Naive B cell (primary cell): ENCODE measurements at regions not wholly inside any gene's neighbourhood (a gene's known extent, or its start where the extent isn't known, plus 50 kb on each side); places are given as distances from the start of the nearest gene placed in this dataset.

Experiments
- ATAC-seq, 2 donors: fragments of 150-1000 bp; cut with Tn5 transposase; 2 replicates each; pipeline ENCODE4 v1.10.0; 2021; ENCODE audit warnings: low read depth in 2 of 2, mild to moderate bottlenecking in 2 of 2, moderate library complexity in 2 of 2
- DNase-seq: peaks from one replicate; pipeline ENCODE4 v3.0.0; 2022
- H3K27ac Mint-ChIP-seq, 6 donors: one replicate each; pipeline ENCODE4 v1.8.0; 2020 to 2022; ENCODE audit warnings: mild to moderate bottlenecking in 6 of 6, mixed read lengths in 6 of 6, moderate library complexity in 5 of 6, inconsistent platforms in 2 of 6
- H3K27me3 Mint-ChIP-seq, 3 donors: one replicate each; pipeline ENCODE4 v1.8.0; 2021 to 2022; ENCODE audit warnings: mixed read lengths in 3 of 3, mild to moderate bottlenecking in 1 of 3
- H3K36me3 Mint-ChIP-seq, 2 donors: one replicate each; pipeline ENCODE4 v1.8.0; 2020 to 2022; ENCODE audit warnings: mixed read lengths in 2 of 2, inconsistent platforms in 1 of 2, mild to moderate bottlenecking in 1 of 2
- H3K4me1 Mint-ChIP-seq, 3 donors: one replicate each; pipeline ENCODE4 v1.8.0; 2020 to 2022; ENCODE audit warnings: mixed read lengths in 3 of 3, inconsistent platforms in 1 of 3, mild to moderate bottlenecking in 1 of 3, moderate library complexity in 1 of 3
- H3K4me3 Mint-ChIP-seq, 8 donors: one replicate each; pipeline ENCODE4 v1.8.0; 2020 to 2022; ENCODE audit warnings: mild to moderate bottlenecking in 8 of 8, mixed read lengths in 8 of 8, moderate library complexity in 8 of 8, inconsistent platforms in 2 of 8
- H3K9me3 Mint-ChIP-seq, 7 donors: one replicate each; pipeline ENCODE4 v1.8.0; 2020 to 2022; ENCODE audit warnings: mixed read lengths in 7 of 7, mild to moderate bottlenecking in 5 of 7, inconsistent platforms in 2 of 7, moderate library complexity in 1 of 7

- H3K27ac Mint-ChIP-seq = no peak overlapping the region
- H3K4me1 Mint-ChIP-seq = no peaks in the 10 kb centered on the region
- DNase-seq (no peak), ATAC-seq (no peak)
- H3K4me3 Mint-ChIP-seq = no peak overlapping the region
- H3K36me3 Mint-ChIP-seq = no peaks in the 10 kb centered on the region
- peaks cover 10 to 32% (median 22%) of the 10 kb centered on the region in 3 donors for H3K27me3 Mint-ChIP-seq
- peaks cover 0 to 3% (median 0%) of the 10 kb centered on the region in 7 donors for H3K9me3 Mint-ChIP-seq
Observed at GRCh38 chr17:6346156-6346786, 88.7 kb downstream of the AIPL1 start.

- no peaks in the 10 kb centered on the region for H3K4me1 Mint-ChIP-seq
- no peak overlapping the region for H3K4me3 Mint-ChIP-seq
- H3K27ac Mint-ChIP-seq = no peak overlapping the region
- DNase-seq = no peak
- peaks cover 0 to 3% (median 0%) of the 10 kb centered on the region in 7 donors for H3K9me3 Mint-ChIP-seq
- peaks cover 5 to 26% (median 13%) of the 10 kb centered on the region in 3 donors for H3K27me3 Mint-ChIP-seq
- ATAC-seq = no peak
- H3K36me3 Mint-ChIP-seq = no peaks in the 10 kb centered on the region
Observed at GRCh38 chr17:6343736-6344135, 91.2 kb downstream of the AIPL1 start.

- no peaks in the 10 kb centered on the region for H3K4me1 Mint-ChIP-seq
- H3K4me3 Mint-ChIP-seq = no peak overlapping the region
- peaks cover 7 to 23% (median 16%) of the 10 kb centered on the region in 3 donors for H3K27me3 Mint-ChIP-seq
- H3K36me3 Mint-ChIP-seq = no peaks in the 10 kb centered on the region
- ATAC-seq (no peak), DNase-seq (no peak)
- no peak overlapping the region for H3K27ac Mint-ChIP-seq
- H3K9me3 Mint-ChIP-seq = peaks cover 0 to 3% (median 0%) of the 10 kb centered on the region in 7 donors
Observed at GRCh38 chr17:6343191-6343590, 91.7 kb downstream of the AIPL1 start.

- H3K4me1 Mint-ChIP-seq = no peaks in the 10 kb centered on the region
- H3K4me3 Mint-ChIP-seq = no peak overlapping the region
- H3K27ac Mint-ChIP-seq = no peak overlapping the region
- peaks cover 11 to 16% (median 15%) of the 10 kb centered on the region in 3 donors for H3K27me3 Mint-ChIP-seq
- ATAC-seq (no peak), DNase-seq (no peak)
- peaks cover 0 to 3% (median 0%) of the 10 kb centered on the region in 7 donors for H3K9me3 Mint-ChIP-seq
- H3K36me3 Mint-ChIP-seq = no peaks in the 10 kb centered on the region
Observed at GRCh38 chr17:6340708-6341107, 94.2 kb downstream of the AIPL1 start.

GRCh38 chr17:6334386-6334785 lies 100.5 kb downstream of the AIPL1 start:
- no peak for DNase-seq
- Mint-ChIP-seq H3K4me3 (no peak overlapping the region), H3K27ac (no peak overlapping the region), H3K36me3 (no peaks in the 10 kb centered on the region), H3K27me3 (peaks cover 21 to 28% (median 24%) of the 10 kb centered on the region in 3 donors), H3K9me3 (peaks cover 0 to 4% (median 0%) of the 10 kb centered on the region in 7 donors), H3K4me1 (no peaks in the 10 kb centered on the region)
- no peak for ATAC-seq

GRCh38 chr17:6330936-6331335 lies 104.0 kb downstream of the AIPL1 start:
- H3K4me3 Mint-ChIP-seq = no peak overlapping the region
- peaks cover 29 to 43% (median 31%) of the 10 kb centered on the region in 3 donors for H3K27me3 Mint-ChIP-seq

GRCh38 chr17:6328279-6328678 lies 106.6 kb downstream of the AIPL1 start:
- ATAC-seq (no peak), DNase-seq (no peak)
- Mint-ChIP-seq H3K36me3 (no peaks in the 10 kb centered on the region), H3K9me3 (peaks cover 0 to 8% (median 1%) of the 10 kb centered on the region in 7 donors), H3K4me1 (no peaks in the 10 kb centered on the region), H3K27ac (peak overlapping the region in 1 of 6 donors; percentile 12), H3K27me3 (peaks cover 27 to 38% (median 30%) of the 10 kb centered on the region in 3 donors), H3K4me3 (no peak overlapping the region)

More at GRCh38 chr17:6330936-6331335, 104.0 kb downstream of the AIPL1 start:
- Mint-ChIP-seq H3K4me1 (no peaks in the 10 kb centered on the region), H3K9me3 (peaks cover 0 to 8% (median 3%) of the 10 kb centered on the region in 7 donors), H3K27ac (no peak overlapping the region), H3K36me3 (no peaks in the 10 kb centered on the region)
- ATAC-seq = no peak
- no peak for DNase-seq

- ATAC-seq (no peak), DNase-seq (no peak)
- Mint-ChIP-seq H3K36me3 (no peaks in the 10 kb centered on the region), H3K9me3 (peaks cover 0 to 8% (median 1%) of the 10 kb centered on the region in 7 donors), H3K27ac (no peak overlapping the region), H3K27me3 (peaks cover 27 to 38% (median 30%) of the 10 kb centered on the region in 3 donors), H3K4me3 (no peak overlapping the region), H3K4me1 (no peaks in the 10 kb centered on the region)
Observed at GRCh38 chr17:6327007-6327406, 107.9 kb downstream of the AIPL1 start.

- Mint-ChIP-seq H3K27ac (no peak overlapping the region), H3K36me3 (no peaks in the 10 kb centered on the region), H3K4me3 (no peak overlapping the region), H3K4me1 (no peaks in the 10 kb centered on the region), H3K27me3 (peaks cover 27 to 38% (median 33%) of the 10 kb centered on the region in 3 donors), H3K9me3 (peaks cover 0 to 8% (median 1%) of the 10 kb centered on the region in 7 donors)
- no peak for DNase-seq
- no peak for ATAC-seq
Observed at GRCh38 chr17:6326483-6326882, 108.4 kb downstream of the AIPL1 start.

- H3K4me3 Mint-ChIP-seq = no peak overlapping the region
- H3K4me1 Mint-ChIP-seq = no peaks in the 10 kb centered on the region
- H3K27me3 Mint-ChIP-seq = peaks cover 33 to 39% (median 38%) of the 10 kb centered on the region in 3 donors
- no peak overlapping the region for H3K27ac Mint-ChIP-seq
- DNase-seq (no peak), ATAC-seq (no peak)
- H3K36me3 Mint-ChIP-seq = no peaks in the 10 kb centered on the region
- peaks cover 0 to 10% (median 3%) of the 10 kb centered on the region in 7 donors for H3K9me3 Mint-ChIP-seq
Observed at GRCh38 chr17:6325741-6326140, 109.2 kb downstream of the AIPL1 start.

GRCh38 chr17:6325051-6325450 lies 109.9 kb downstream of the AIPL1 start:
- Mint-ChIP-seq H3K27ac (no peak overlapping the region), H3K36me3 (no peaks in the 10 kb centered on the region), H3K4me3 (no peak overlapping the region), H3K27me3 (peaks cover 28 to 34% (median 31%) of the 10 kb centered on the region in 3 donors), H3K9me3 (peaks cover 0 to 12% (median 5%) of the 10 kb centered on the region in 7 donors), H3K4me1 (no peaks in the 10 kb centered on the region)
- ATAC-seq (no peak), DNase-seq (no peak)

- H3K27me3 Mint-ChIP-seq = peaks cover 21 to 27% (median 25%) of the 10 kb centered on the region in 3 donors
- no peak for ATAC-seq
- DNase-seq = no peak
- H3K4me3 Mint-ChIP-seq = no peak overlapping the region
- peaks cover 0 to 12% (median 5%) of the 10 kb centered on the region in 7 donors for H3K9me3 Mint-ChIP-seq
- no peak overlapping the region for H3K27ac Mint-ChIP-seq
- no peaks in the 10 kb centered on the region for H3K36me3 Mint-ChIP-seq
- H3K4me1 Mint-ChIP-seq = no peaks in the 10 kb centered on the region
Observed at GRCh38 chr17:6323626-6324356, 111.1 kb downstream of the AIPL1 start.

- Mint-ChIP-seq H3K4me3 (no peak overlapping the region), H3K27ac (no peak overlapping the region), H3K9me3 (peaks cover 0 to 7% (median 3%) of the 10 kb centered on the region in 7 donors), H3K36me3 (no peaks in the 10 kb centered on the region), H3K27me3 (peaks cover 8 to 25% (median 15%) of the 10 kb centered on the region in 3 donors), H3K4me1 (no peaks in the 10 kb centered on the region)
- ATAC-seq = no peak
- DNase-seq = no peak
Observed at GRCh38 chr17:6322316-6322715, 112.6 kb downstream of the AIPL1 start.

- DNase-seq = no peak
- Mint-ChIP-seq H3K27ac (no peak overlapping the region), H3K4me3 (no peak overlapping the region), H3K4me1 (no peaks in the 10 kb centered on the region), H3K27me3 (peaks cover 25 to 40% (median 29%) of the 10 kb centered on the region in 3 donors), H3K9me3 (peaks cover 0 to 5% (median 0%) of the 10 kb centered on the region in 7 donors), H3K36me3 (no peaks in the 10 kb centered on the region)
- no peak for ATAC-seq
Observed at GRCh38 chr17:6314311-6314710, 120.6 kb downstream of the AIPL1 start.
